HG03066 (cell line): ENCODE measurements at regions not wholly inside any gene's neighbourhood (a gene's known extent, or its start where the extent isn't known, plus 50 kb on each side); places are given as distances from the start of the nearest gene placed in this dataset.
"Not testable (repeated sequence)": the region's sequence is repeated elsewhere in the genome, so short reads cannot be mapped to it uniquely, and the experiment has no call there.

Source experiments
- ATAC-seq: cut with Tn5 transposase; IDR thresholded peaks from one replicate; pipeline ENCODE4 v1.9.1; 2021; ENCODE audit warnings: low read depth; ENCODE audit not compliant: unreplicated experiment

GRCh38 chr9:90447773-90448172 lies 194.9 kb downstream of the DIRAS2 start:
- ATAC-seq, result no peak

GRCh38 chr9:90449213-90449925 lies 193.3 kb downstream of the DIRAS2 start:
- ATAC-seq, result no peak

DNA sequence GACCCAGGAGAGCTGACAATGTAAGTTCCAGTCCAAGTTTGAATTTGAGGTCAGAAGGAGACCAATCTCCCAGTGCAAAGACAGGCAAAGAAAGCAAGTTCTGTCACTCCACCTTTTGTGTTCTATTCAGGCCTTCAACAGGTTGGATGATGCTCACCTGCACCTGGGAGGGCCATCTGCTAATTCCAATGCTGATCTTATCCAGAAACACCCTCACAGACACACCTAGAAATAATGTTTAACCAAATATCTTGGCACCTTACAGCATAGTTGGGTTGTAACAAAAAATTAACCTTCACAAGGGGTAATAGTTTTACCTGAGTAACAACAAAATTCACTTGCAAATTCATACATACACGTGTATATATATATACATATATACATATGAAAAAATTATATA lies 190.8 kb downstream of the DIRAS2 start:
- no peak for ATAC-seq

DNA sequence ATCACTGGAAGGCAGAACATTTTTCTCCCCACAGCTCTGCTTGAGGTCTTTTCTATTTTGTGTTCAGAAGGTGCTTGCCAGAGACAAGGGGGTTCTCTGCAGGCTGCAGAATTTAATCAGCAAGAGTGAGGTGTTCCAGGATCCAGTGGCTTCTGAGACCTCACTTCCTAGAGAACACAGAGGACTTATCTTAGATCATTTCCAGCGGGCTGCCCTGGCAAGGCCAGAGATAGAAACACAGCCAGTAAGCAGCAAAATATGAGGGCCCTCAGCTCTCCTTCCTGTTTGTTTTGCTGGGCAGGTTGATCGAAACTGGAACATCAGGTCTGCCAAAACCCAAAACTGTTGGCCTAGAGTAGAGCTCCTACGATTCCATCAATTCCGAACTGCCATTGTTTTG lies 187.3 kb downstream of the DIRAS2 start:
- ATAC-seq, result no peak

GRCh38 chr9:90457386-90458190 lies 185.0 kb downstream of the DIRAS2 start:
- no peak for ATAC-seq

DNA sequence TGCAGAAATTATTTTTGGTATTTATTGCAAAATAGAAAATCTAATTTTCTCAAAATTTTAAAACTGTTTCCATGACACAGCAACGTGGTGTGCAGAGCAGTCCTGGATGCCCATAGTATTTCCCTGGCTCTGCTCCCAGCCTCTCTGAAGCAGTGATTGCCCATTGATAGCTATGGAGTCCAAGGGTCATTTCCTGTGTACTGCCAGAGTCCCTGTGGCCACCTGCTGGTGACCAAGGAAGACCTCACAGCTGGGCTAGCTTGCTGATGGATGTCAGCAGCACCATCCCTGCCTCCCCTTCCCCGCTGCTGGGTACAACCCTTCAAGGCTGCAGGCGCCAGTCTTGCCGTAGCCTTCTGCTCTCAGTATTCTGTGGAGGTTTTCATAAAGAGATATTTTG lies 184.1 kb downstream of the DIRAS2 start:
- no peak for ATAC-seq

- ATAC-seq, result peak; percentile 90
Measured at GRCh38 chr9:90459321-90459720, 183.3 kb downstream of the DIRAS2 start.

- no peak for ATAC-seq
Measured at GRCh38 chr9:90460220-90460619, 182.4 kb downstream of the DIRAS2 start.

DNA sequence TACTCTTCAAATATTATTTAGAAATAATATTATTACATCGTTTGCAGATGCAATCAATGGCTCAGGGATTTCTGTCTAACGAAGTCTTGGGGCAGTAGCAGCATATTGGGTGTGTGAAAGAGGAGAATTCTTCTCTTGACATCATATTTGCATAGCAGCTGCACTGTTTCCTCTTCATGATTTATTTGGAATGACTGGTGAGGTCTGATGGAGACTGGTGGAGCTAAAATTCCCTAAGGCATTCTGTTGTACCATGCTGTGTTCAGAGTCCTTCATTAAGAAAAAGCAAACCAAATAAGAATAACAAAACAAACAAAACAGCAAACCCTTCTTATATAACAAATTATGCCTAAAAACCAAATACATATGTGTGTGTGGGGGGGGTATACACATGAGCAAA lies 177.6 kb downstream of the DIRAS2 start:
- ATAC-seq, result no peak

GRCh38 chr9:90466441-90466840 lies 176.2 kb downstream of the DIRAS2 start:
- ATAC-seq, result no peak

- ATAC-seq, result no peak
Measured at GRCh38 chr9:90469435-90469834, 173.2 kb downstream of the DIRAS2 start.

- no peak for ATAC-seq
Measured at GRCh38 chr9:90469865-90470387, 172.7 kb downstream of the DIRAS2 start.

DNA sequence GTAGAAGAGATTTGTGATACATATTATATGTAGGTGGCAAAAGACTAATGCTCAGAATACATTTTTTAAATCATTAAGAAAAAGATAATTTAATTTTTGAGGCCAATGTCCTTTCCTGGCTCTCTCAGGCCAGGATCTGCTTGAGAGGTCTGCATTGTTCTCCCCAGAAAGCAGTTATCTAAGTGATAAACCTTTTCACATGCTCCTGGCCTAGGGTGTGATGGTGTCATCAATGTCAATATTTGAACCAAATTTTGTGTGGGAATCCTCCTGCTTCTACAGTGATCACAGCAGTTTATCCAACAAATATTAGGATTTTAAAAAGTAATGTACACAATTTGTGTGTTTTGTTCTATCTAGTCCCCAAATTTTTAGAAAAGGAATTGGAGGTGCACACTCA lies 166.6 kb downstream of the DIRAS2 start:
- no peak for ATAC-seq

DNA sequence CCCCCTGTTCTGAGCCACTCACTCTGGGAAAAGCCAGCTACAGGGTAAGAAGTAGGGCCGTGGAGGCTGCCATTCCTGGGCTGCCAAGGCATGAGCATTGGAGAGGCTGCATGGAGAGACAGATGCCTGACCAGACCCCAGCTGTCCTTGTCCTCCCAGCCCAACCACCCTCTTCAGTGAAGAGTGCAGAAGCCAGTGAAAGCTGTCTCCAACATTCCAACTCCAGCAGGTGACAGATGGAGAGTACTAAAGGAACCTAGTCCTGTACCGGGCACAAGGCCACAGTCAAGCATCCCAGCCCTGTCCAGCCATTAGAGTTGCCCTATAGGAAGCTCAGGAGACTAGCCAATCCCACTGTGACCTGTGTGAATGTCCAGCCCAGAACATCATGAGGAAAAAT lies 165.1 kb downstream of the DIRAS2 start:
- ATAC-seq, result no peak

DNA sequence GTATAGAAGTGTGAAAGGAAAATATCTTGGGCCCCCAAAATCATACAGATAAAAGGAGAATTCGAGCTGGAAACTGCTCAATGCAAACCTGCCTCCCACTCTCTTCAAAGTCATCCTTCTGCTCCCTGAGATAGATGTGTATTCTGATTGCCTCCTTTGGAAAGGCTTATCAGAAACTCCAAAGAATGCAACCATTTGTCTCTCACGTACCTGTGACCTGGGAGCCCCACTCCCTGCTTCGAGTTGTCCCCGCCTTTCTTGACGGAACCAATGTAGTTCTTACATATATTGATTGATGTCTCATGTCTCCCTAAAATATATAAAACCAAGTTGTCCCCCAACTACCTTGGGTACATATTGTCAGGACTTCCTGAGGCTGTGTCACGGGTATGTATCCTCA lies 163.8 kb downstream of the DIRAS2 start:
- ATAC-seq, result no peak

DNA sequence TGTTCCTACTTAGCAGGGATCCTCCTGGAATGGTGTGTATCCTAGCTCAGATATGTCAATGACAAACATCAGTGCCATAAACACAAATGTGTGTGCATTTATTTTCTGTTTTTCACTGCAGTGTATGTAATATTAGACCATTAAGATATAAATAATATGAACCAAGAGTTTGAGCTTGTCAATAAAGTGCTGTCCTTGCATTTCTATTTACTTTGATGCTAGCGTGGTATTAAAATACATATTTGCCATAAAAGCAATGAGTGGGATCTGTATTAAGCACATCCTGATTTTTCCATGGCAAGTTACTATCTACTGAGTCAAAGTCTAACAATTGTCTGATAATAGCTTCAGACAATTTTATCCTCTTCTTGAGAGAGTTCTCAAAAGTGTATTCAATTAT lies 157.6 kb downstream of the DIRAS2 start:
- ATAC-seq, result no peak

DNA sequence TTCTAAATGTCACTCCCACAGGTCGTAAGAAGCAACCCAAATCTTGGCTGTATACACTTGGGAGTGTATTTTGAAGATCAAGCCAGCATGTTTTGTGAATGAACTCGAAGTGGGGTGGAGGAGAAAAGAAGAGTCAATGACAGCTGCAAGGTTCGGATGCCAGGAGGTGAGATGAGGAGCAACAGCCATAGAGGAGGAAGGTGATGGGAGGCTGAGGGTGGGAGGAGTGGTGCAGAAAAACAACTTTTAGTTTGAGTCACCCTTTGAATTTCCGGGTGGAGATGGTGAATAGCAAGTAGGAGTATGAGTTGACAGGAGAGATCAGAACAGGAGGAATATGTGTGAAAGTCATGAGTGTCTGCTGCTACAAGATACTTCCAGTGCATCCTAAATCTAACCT lies 153.6 kb downstream of the DIRAS2 start:
- ATAC-seq, result no peak

GRCh38 chr9:90499761-90500160 lies 142.9 kb downstream of the DIRAS2 start:
- no peak for ATAC-seq

DNA sequence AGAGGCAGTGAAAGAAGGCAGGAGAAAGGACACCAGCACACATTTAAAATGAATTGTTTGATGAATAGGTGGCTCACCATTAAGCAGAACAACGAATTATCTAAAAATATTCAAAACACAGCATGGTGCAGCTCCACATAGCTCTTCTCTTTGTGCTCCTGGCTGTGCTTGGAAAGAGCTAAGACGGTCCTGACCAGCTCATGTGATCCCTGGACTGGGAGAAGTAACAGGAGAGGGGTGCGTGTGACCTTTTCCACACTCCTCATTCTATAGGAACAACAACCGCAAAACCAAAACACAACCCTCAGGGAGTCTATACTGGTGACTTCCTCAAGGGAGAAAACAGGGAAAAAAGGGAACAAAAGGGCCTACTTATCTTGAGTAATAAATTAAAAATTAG lies 140.5 kb downstream of the DIRAS2 start:
- ATAC-seq, result no peak

- peak; percentile 63 for ATAC-seq
Measured at GRCh38 chr9:90504486-90504885, 138.1 kb downstream of the DIRAS2 start.

GRCh38 chr9:90505695-90506094 lies 136.9 kb downstream of the DIRAS2 start:
- ATAC-seq, result no peak

- not testable (repeated sequence) for ATAC-seq
Measured at GRCh38 chr9:90506402-90506801, 136.2 kb downstream of the DIRAS2 start.
